ENCODE measurements at regions not wholly inside any gene's neighbourhood (a gene's known extent, or its start where the extent isn't known, plus 50 kb on each side); places are given as distances from the start of the nearest gene placed in this dataset.
"Not testable (repeated sequence)": the region's sequence is repeated elsewhere in the genome, so short reads cannot be mapped to it uniquely, and the experiment has no call there.

DNA sequence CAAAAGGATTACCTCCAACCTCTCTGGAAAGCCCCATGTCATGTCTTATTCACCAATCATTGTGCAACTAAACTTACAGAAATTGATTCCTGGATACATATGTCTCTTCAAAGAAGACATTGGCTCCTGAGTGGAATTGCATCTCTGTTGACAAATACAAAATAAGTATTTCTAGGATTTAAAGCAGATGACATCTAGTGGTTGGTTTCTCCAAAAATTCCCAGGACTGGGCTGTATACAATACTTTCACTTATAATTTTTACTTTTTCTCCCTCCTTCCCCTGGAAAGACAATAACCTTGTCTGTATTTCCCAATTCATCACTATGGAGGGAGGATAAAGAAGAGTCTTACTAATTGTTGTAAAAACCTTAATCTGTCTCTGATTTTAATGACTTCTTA, 1347.4 kb downstream of the NCAM2 start:
- no peaks in the 10 kb centered on the region for H3K36me3 ChIP-seq (ENCODE audit: control insufficient read depth, insufficient read depth, low read length)
- no peak overlapping the region for H3K4me3 ChIP-seq (ENCODE audit: insufficient read depth, low read depth, low read length)
- no peaks in the 10 kb centered on the region for H3K27me3 ChIP-seq (ENCODE audit: control insufficient read depth, insufficient read depth, low read length, poor library complexity, severe bottlenecking)
- H3K4me1 ChIP-seq (ENCODE audit: control insufficient read depth, insufficient read depth, low read length) = no peaks in the 10 kb centered on the region
- H3K9me3 ChIP-seq (ENCODE audit: control insufficient read depth, low read length) = no peaks in the 10 kb centered on the region
- no peak overlapping the region for H3K27ac ChIP-seq (ENCODE audit: insufficient read depth, low read depth, low read length, poor library complexity, severe bottlenecking)

DNA sequence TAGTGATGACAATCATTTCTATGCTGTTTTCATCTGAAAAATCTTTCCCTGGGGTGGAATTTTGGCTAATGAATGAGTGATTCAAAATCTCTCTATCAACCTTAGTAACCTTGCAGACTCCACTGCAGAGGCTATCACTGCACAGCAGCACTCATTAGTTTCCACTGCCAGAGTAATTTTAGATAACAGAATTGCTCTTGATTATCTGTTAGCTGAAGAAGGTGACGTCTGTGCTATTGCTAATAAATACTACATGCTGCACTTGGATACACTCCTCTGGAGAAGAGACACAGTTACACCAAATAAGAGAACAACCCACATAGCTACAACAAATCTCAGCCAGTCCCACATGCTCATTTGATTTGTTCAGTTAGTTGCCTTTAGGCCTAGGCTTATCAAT, 1348.4 kb downstream of the NCAM2 start:
- no peaks in the 10 kb centered on the region for H3K9me3 ChIP-seq (ENCODE audit: control insufficient read depth, low read length)
- H3K4me3 ChIP-seq (ENCODE audit: insufficient read depth, low read depth, low read length) = no peak overlapping the region
- no peaks in the 10 kb centered on the region for H3K27me3 ChIP-seq (ENCODE audit: control insufficient read depth, insufficient read depth, low read length, poor library complexity, severe bottlenecking)
- H3K4me1 ChIP-seq (ENCODE audit: control insufficient read depth, insufficient read depth, low read length) = no peaks in the 10 kb centered on the region
- H3K27ac ChIP-seq (ENCODE audit: insufficient read depth, low read depth, low read length, poor library complexity, severe bottlenecking) = no peak overlapping the region
- WGBS, 2 experiments = 95 to 100% methylated on average over 1 of the region's 1 CpG
- H3K36me3 ChIP-seq (ENCODE audit: control insufficient read depth, insufficient read depth, low read length) = no peaks in the 10 kb centered on the region

DNA sequence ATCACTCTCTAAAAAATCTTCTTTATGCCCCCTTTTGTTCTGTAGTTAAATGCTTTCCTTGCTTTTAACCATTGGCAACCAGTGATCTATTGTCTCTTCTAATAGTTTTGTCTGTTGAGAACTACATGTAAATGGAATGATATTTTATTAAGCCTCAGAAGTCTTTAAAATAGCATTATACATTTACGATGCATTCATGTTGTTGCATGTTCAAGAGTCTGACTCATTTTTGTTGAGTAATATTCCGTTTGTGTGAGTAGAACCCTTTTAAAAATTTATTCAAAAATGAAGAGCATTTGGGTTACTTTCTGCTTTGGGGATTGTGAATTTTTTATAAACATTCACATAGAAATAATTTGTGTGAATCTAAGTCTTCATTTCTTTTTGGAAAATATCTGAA, 1352.9 kb downstream of the NCAM2 start:
- no peak overlapping the region for H3K4me3 ChIP-seq (ENCODE audit: insufficient read depth, low read depth, low read length)
- no peaks in the 10 kb centered on the region for H3K4me1 ChIP-seq (ENCODE audit: control insufficient read depth, insufficient read depth, low read length)
- WGBS, 2 experiments = 73% methylated on average over 2 of the region's 2 CpGs; no CpG with 5 or more reads in 1 of the 2 experiments

DNA sequence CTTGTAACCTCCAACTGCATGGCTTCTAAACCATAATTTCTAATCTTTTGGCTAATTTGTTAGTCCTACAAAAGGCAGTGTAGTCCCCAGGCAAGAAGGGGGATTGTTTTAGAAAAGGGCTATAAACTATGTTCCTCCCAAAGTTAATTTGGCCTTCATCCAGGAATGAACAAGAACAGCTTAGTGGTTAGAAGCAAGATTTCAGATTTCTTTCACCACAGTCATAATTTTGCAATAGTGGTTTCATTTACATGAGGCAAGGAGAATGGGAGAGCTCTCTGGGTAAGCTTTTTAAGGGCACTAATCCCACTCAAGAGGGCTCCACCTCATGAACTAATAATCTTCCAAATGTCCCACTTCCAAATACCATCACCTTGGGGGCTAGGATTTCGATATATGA, 1353.9 kb downstream of the NCAM2 start:
- H3K27me3 ChIP-seq (ENCODE audit: control insufficient read depth, insufficient read depth, low read length, poor library complexity, severe bottlenecking) = no peaks in the 10 kb centered on the region
- H3K9me3 ChIP-seq (ENCODE audit: control insufficient read depth, low read length) = no peaks in the 10 kb centered on the region
- H3K27ac ChIP-seq (ENCODE audit: insufficient read depth, low read depth, low read length, poor library complexity, severe bottlenecking) = no peak overlapping the region
- H3K4me1 ChIP-seq (ENCODE audit: control insufficient read depth, insufficient read depth, low read length) = no peaks in the 10 kb centered on the region
- no peaks in the 10 kb centered on the region for H3K36me3 ChIP-seq (ENCODE audit: control insufficient read depth, insufficient read depth, low read length)
- H3K4me3 ChIP-seq (ENCODE audit: insufficient read depth, low read depth, low read length) = no peak overlapping the region
- WGBS, 2 experiments = no CpG with 5 or more reads among the region's 1 CpG

More for the DNA sequence above, 1352.9 kb downstream of the NCAM2 start:
- Histone ChIP-seq H3K27me3 (ENCODE audit: control insufficient read depth, insufficient read depth, low read length, poor library complexity, severe bottlenecking) (no peaks in the 10 kb centered on the region), H3K9me3 (ENCODE audit: control insufficient read depth, low read length) (no peaks in the 10 kb centered on the region), H3K36me3 (ENCODE audit: control insufficient read depth, insufficient read depth, low read length) (no peaks in the 10 kb centered on the region), H3K27ac (ENCODE audit: insufficient read depth, low read depth, low read length, poor library complexity, severe bottlenecking) (no peak overlapping the region)

DNA sequence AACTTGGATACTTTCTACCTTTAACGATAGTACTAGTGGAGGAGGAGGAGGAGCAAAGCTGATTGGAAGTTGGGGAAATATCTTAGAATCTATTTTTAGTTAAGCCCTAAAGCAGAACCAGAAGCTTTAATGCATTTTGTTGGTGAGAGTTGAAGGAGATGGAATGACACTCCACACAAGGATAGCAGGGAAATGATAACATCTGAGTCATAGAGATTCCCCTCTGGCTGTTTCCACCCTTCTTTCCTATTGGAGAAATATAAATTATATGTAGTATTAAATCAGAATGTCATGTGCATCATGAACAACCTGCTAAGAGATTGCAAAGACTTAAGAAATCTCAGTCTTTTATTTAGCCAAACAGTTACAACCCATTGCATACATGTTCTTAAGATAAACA, 1357.7 kb downstream of the NCAM2 start:
- Histone ChIP-seq H3K27me3 (ENCODE audit: control insufficient read depth, insufficient read depth, low read length, poor library complexity, severe bottlenecking) (no peaks in the 10 kb centered on the region), H3K27ac (ENCODE audit: insufficient read depth, low read depth, low read length, poor library complexity, severe bottlenecking) (no peak overlapping the region), H3K4me3 (ENCODE audit: insufficient read depth, low read depth, low read length) (no peak overlapping the region), H3K36me3 (ENCODE audit: control insufficient read depth, insufficient read depth, low read length) (no peaks in the 10 kb centered on the region), H3K4me1 (ENCODE audit: control insufficient read depth, insufficient read depth, low read length) (no peaks in the 10 kb centered on the region), H3K9me3 (ENCODE audit: control insufficient read depth, low read length) (no peaks in the 10 kb centered on the region)
- WGBS, 2 experiments = 100% methylated on average over 1 of the region's 1 CpG

DNA sequence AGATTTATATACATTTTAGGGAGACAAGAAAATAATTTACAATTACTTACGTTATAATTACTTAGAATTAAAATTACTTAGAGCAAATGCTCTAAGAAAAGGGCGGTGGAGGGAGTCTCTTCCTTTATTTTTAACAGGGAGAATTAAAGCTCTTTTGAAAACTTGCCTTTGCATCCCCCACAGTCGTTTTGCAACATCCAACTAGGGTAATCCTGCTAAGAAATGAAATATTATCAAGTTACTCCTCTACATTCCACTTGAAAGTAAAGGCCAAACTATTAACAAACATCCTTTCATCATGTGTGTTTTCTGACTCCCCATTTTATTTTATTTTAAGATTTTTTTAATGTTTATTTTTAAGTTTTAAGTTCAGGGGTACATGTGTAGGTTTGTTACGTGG, 1358.5 kb downstream of the NCAM2 start:
- H3K27ac ChIP-seq (ENCODE audit: insufficient read depth, low read depth, low read length, poor library complexity, severe bottlenecking) = no peak overlapping the region
- no peaks in the 10 kb centered on the region for H3K36me3 ChIP-seq (ENCODE audit: control insufficient read depth, insufficient read depth, low read length)
- no peak overlapping the region for H3K4me3 ChIP-seq (ENCODE audit: insufficient read depth, low read depth, low read length)
- no peaks in the 10 kb centered on the region for H3K4me1 ChIP-seq (ENCODE audit: control insufficient read depth, insufficient read depth, low read length)
- WGBS, 2 experiments = 53 to 94% methylated on average over 1 to 3 of the region's 4 CpGs
- H3K9me3 ChIP-seq (ENCODE audit: control insufficient read depth, low read length) = no peaks in the 10 kb centered on the region
- H3K27me3 ChIP-seq (ENCODE audit: control insufficient read depth, insufficient read depth, low read length, poor library complexity, severe bottlenecking) = no peaks in the 10 kb centered on the region

DNA sequence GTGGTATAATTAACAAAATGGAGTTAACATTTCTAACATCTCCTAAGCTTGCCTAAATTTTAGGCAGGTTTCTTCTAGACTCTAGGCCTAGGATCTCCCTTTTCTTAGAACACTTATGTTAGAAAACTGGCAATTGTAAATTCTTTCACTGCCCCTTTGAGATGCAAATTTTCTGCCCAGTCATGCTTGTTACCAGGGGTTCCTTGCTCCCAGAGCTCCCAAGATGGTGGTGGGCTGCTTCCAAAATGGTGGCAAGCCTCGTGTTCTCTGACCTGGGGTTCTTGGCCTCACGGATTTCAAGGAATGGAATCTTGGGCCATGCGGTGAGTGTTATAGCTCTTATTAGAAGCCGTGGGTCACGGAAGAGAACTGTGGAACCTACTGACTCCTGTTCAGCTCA, 1361.4 kb downstream of the NCAM2 start:
- H3K9me3 ChIP-seq (ENCODE audit: control insufficient read depth, low read length); H3K36me3 ChIP-seq (ENCODE audit: control insufficient read depth, insufficient read depth, low read length); H3K4me3 ChIP-seq (ENCODE audit: insufficient read depth, low read depth, low read length); H3K27me3 ChIP-seq (ENCODE audit: control insufficient read depth, insufficient read depth, low read length, poor library complexity, severe bottlenecking); H3K4me1 ChIP-seq (ENCODE audit: control insufficient read depth, insufficient read depth, low read length); H3K27ac ChIP-seq (ENCODE audit: insufficient read depth, low read depth, low read length, poor library complexity, severe bottlenecking): not testable (repeated sequence)
- 85 to 88% methylated on average over 5 of the region's 5 CpGs for WGBS, 2 experiments

DNA sequence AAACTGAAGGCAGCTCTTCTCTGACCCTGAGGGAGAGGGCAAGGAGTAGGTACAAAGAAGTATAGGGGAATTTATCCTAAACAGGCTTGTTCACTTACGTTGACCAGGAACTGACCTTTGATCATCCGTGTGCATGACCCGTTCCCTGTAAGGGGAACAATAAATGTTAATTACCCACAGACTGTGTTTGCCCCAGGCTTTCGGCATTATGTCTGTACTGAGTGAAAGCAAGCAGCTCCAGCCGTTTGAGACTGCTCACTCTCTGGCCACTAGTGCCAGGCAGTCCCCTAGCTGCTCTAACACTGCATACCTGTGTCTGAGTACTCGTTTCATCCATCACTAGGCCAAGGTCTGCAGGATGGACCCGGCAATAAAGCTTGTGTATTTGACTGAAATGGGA, 1365.3 kb downstream of the NCAM2 start:
- H3K27me3 ChIP-seq (ENCODE audit: control insufficient read depth, insufficient read depth, low read length, poor library complexity, severe bottlenecking) = no peaks in the 10 kb centered on the region
- no peak overlapping the region for H3K4me3 ChIP-seq (ENCODE audit: insufficient read depth, low read depth, low read length)
- WGBS, 2 experiments = 95 to 98% methylated on average over 7 of the region's 7 CpGs
- H3K27ac ChIP-seq (ENCODE audit: insufficient read depth, low read depth, low read length, poor library complexity, severe bottlenecking) = no peak overlapping the region
- no peaks in the 10 kb centered on the region for H3K4me1 ChIP-seq (ENCODE audit: control insufficient read depth, insufficient read depth, low read length)
- H3K36me3 ChIP-seq (ENCODE audit: control insufficient read depth, insufficient read depth, low read length) = no peaks in the 10 kb centered on the region
- peaks cover 5% of the 10 kb centered on the region for H3K9me3 ChIP-seq (ENCODE audit: control insufficient read depth, low read length)

DNA sequence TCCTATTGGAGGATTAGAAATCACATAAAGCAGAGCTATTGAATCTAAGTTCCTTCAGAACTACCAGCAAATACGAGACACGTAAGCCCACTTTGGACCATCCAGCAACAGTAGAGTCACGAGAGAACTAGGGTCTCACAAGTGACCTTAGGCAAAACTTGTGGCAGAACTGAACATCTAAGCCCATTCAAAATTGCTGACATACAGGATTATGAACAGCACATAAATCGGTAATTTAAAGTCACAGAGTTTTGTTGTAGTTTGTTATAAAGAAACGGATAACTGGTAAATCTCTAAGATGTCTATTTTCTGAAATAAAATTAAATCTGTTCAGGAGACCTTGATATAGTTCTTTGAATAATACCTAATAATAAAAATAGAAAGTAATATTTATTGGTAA, 1366.0 kb downstream of the NCAM2 start:
- Histone ChIP-seq H3K4me1 (ENCODE audit: control insufficient read depth, insufficient read depth, low read length) (no peaks in the 10 kb centered on the region), H3K27ac (ENCODE audit: insufficient read depth, low read depth, low read length, poor library complexity, severe bottlenecking) (no peak overlapping the region), H3K4me3 (ENCODE audit: insufficient read depth, low read depth, low read length) (no peak overlapping the region), H3K9me3 (ENCODE audit: control insufficient read depth, low read length) (peaks cover 5% of the 10 kb centered on the region), H3K27me3 (ENCODE audit: control insufficient read depth, insufficient read depth, low read length, poor library complexity, severe bottlenecking) (no peaks in the 10 kb centered on the region), H3K36me3 (ENCODE audit: control insufficient read depth, insufficient read depth, low read length) (no peaks in the 10 kb centered on the region)
- 97 to 99% methylated on average over 4 to 5 of the region's 5 CpGs for WGBS, 2 experiments

DNA sequence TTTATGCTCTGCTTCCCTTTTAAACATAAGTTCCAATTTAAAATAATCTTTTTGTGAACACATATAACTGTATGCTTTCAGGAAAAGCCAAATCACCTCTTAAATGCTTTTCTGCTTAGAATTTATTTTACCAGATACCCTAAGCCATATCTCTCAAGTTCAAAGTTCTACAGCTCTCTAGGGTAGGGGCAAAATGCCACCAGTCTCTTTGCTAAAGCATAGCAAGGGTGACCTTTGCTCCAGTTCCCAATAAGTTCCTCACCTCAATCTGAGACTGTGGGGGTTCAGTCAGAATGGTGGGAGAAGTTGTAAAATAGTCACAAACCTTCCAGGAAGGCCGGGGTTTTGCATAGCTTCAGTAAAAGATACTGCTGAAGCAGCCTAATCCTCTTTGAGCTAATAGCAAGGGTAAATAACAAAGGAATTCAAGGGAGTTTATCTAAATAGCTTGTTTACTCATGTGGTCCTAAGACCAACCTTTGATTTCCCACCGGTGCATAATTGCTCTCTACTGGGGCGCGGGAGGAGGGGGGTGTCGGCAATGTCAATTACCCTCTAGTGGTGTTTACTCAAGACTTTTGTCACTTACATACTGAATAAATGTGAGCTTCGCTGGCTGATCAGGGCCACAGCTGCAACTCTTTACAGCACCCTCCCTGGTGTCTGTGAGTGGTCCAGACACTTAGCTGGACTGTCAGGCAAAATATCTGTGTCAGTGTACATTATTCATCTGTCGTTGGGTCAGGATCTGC, 1376.2 kb downstream of the NCAM2 start:
- H3K4me1 ChIP-seq (ENCODE audit: control insufficient read depth, insufficient read depth, low read length) = no peaks in the 10 kb centered on the region
- no peaks in the 10 kb centered on the region for H3K36me3 ChIP-seq (ENCODE audit: control insufficient read depth, insufficient read depth, low read length)
- no peak overlapping the region for H3K4me3 ChIP-seq (ENCODE audit: insufficient read depth, low read depth, low read length)
- peaks cover 9% of the 10 kb centered on the region for H3K27me3 ChIP-seq (ENCODE audit: control insufficient read depth, insufficient read depth, low read length, poor library complexity, severe bottlenecking)
- no peak overlapping the region for H3K27ac ChIP-seq (ENCODE audit: insufficient read depth, low read depth, low read length, poor library complexity, severe bottlenecking)
- H3K9me3 ChIP-seq (ENCODE audit: control insufficient read depth, low read length) = no peaks in the 10 kb centered on the region
- WGBS, 2 experiments = 14 to 18% methylated on average over 7 of the region's 7 CpGs

DNA sequence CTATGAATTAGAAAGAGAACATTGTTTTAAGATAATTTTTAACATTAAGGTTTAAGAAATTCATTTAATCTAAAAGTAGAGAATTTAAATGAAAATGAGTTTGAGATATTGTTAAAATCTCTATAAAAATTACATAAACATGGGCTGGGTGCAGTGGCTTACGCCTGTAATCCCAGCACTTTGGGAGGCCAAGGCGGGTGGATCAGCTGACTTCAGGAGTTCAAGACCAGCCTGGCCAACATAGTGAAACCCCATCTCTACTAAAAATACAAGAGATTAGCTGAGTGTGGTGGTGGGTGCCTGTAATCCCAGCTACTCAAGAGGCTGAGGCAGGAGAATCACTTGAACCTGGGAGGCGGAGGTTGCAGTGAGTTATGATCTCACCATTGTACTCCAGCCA, 1379.6 kb downstream of the NCAM2 start:
- not testable (repeated sequence) for H3K4me1 ChIP-seq (ENCODE audit: control insufficient read depth, insufficient read depth, low read length); H3K27ac ChIP-seq (ENCODE audit: insufficient read depth, low read depth, low read length, poor library complexity, severe bottlenecking); H3K4me3 ChIP-seq (ENCODE audit: insufficient read depth, low read depth, low read length); H3K27me3 ChIP-seq (ENCODE audit: control insufficient read depth, insufficient read depth, low read length, poor library complexity, severe bottlenecking); H3K36me3 ChIP-seq (ENCODE audit: control insufficient read depth, insufficient read depth, low read length); H3K9me3 ChIP-seq (ENCODE audit: control insufficient read depth, low read length)
- WGBS, 2 experiments = 78 to 98% methylated on average over 2 to 3 of the region's 3 CpGs

Measured in ectodermal cell (in vitro differentiated cells).